BLaER1 (cell line): ENCODE measurements at regions not wholly inside any gene's neighbourhood (a gene's known extent, or its start where the extent isn't known, plus 50 kb on each side); places are given as distances from the start of the nearest gene placed in this dataset.
"Not testable (repeated sequence)": the region's sequence is repeated elsewhere in the genome, so short reads cannot be mapped to it uniquely, and the experiment has no call there.

ENCODE experiments used
- H3K27ac ChIP-seq: shearing (Covaris generic); formaldehyde crosslinking; 2 replicates; pipeline ENCODE4 v1.8.1; 2022
- H3K27me3 ChIP-seq: shearing (Covaris generic); formaldehyde crosslinking; 2 replicates; pipeline ENCODE4 v1.8.1; 2022
- H3K36me3 ChIP-seq: shearing (Covaris generic); formaldehyde crosslinking; 2 replicates; pipeline ENCODE4 v1.8.1; 2022
- H3K4me1 ChIP-seq: shearing (Covaris generic); formaldehyde crosslinking; 2 replicates; pipeline ENCODE4 v1.8.1; 2022
- H3K4me2 ChIP-seq: shearing (Covaris generic); formaldehyde crosslinking; 2 replicates; pipeline ENCODE4 v1.8.1; 2022
- H3K4me3 ChIP-seq: shearing (Covaris generic); formaldehyde crosslinking; 2 replicates; pipeline ENCODE4 v1.8.1; 2022
- H3K9ac ChIP-seq: shearing (Covaris generic); formaldehyde crosslinking; 2 replicates; pipeline ENCODE4 v1.8.1; 2022
- H3K9me3 ChIP-seq: shearing (Covaris generic); formaldehyde crosslinking; 2 replicates; pipeline ENCODE4 v1.8.1; 2022
- H4K20me1 ChIP-seq: shearing (Covaris generic); formaldehyde crosslinking; 2 replicates; pipeline ENCODE4 v1.8.1; 2022
- Cebpa-rat ChIP-seq: shearing (Covaris generic); IDR thresholded peaks from 2 replicates; pipeline ENCODE4 v1.8.1; 2022

- TF ChIP-seq Cebpa-rat, result no peak
- Histone ChIP-seq H3K27me3 (no peaks in the 10 kb centered on the region), H4K20me1 (no peaks in the 10 kb centered on the region), H3K4me1 (no peaks in the 10 kb centered on the region), H3K4me2 (no peak overlapping the region), H3K9me3 (no peaks in the 10 kb centered on the region), H3K9ac (no peak overlapping the region), H3K4me3 (no peak overlapping the region), H3K27ac (no peak overlapping the region), H3K36me3 (no peaks in the 10 kb centered on the region)
Measured at GRCh38 chr7:109895536-109895935, 1195.4 kb upstream of the LRRN3 start.

GRCh38 chr7:109901926-109902325, 1189.0 kb upstream of the LRRN3 start:
- Histone ChIP-seq H3K9me3 (no peaks in the 10 kb centered on the region), H3K9ac (no peak overlapping the region), H3K27ac (no peak overlapping the region), H3K27me3 (no peaks in the 10 kb centered on the region), H3K4me3 (no peak overlapping the region), H3K36me3 (no peaks in the 10 kb centered on the region), H3K4me2 (no peak overlapping the region), H3K4me1 (no peaks in the 10 kb centered on the region), H4K20me1 (no peaks in the 10 kb centered on the region)
- no peak for TF ChIP-seq Cebpa-rat

GRCh38 chr7:109905368-109906065, 1185.4 kb upstream of the LRRN3 start:
- not testable (repeated sequence) for H3K27ac ChIP-seq, H3K4me1 ChIP-seq, H3K9ac ChIP-seq, H3K4me3 ChIP-seq, H4K20me1 ChIP-seq, H3K36me3 ChIP-seq, H3K4me2 ChIP-seq, H3K27me3 ChIP-seq, H3K9me3 ChIP-seq

- no peak overlapping the region for H3K9ac ChIP-seq
- H4K20me1 ChIP-seq, result no peaks in the 10 kb centered on the region
- no peak overlapping the region for H3K4me2 ChIP-seq
- no peaks in the 10 kb centered on the region for H3K4me1 ChIP-seq
- H3K9me3 ChIP-seq, result no peaks in the 10 kb centered on the region
- H3K27ac ChIP-seq, result no peak overlapping the region
- H3K27me3 ChIP-seq, result no peaks in the 10 kb centered on the region
- H3K36me3 ChIP-seq, result no peaks in the 10 kb centered on the region
- no peak overlapping the region for H3K4me3 ChIP-seq
- TF ChIP-seq Cebpa-rat, result no peak
Measured at GRCh38 chr7:109915670-109916069, 1175.3 kb upstream of the LRRN3 start.

GRCh38 chr7:109926738-109927137, 1164.2 kb upstream of the LRRN3 start:
- H3K27me3 ChIP-seq, result no peaks in the 10 kb centered on the region
- H4K20me1 ChIP-seq, result no peaks in the 10 kb centered on the region
- peaks cover 12% of the 10 kb centered on the region for H3K9me3 ChIP-seq
- H3K4me3 ChIP-seq, result no peak overlapping the region
- H3K27ac ChIP-seq, result no peak overlapping the region
- no peaks in the 10 kb centered on the region for H3K4me1 ChIP-seq
- H3K36me3 ChIP-seq, result no peaks in the 10 kb centered on the region
- no peak for TF ChIP-seq Cebpa-rat
- no peak overlapping the region for H3K4me2 ChIP-seq
- no peak overlapping the region for H3K9ac ChIP-seq

GRCh38 chr7:109930049-109930448, 1160.9 kb upstream of the LRRN3 start:
- Histone ChIP-seq H3K27me3 (no peaks in the 10 kb centered on the region), H3K36me3 (no peaks in the 10 kb centered on the region), H3K9me3 (peaks cover under 1% of the 10 kb centered on the region; the same call in 1 of the 2 replicates), H3K9ac (no peak overlapping the region), H4K20me1 (no peaks in the 10 kb centered on the region), H3K4me2 (no peak overlapping the region), H3K27ac (no peak overlapping the region), H3K4me3 (no peak overlapping the region), H3K4me1 (no peaks in the 10 kb centered on the region)
- TF ChIP-seq Cebpa-rat, result no peak

- Histone ChIP-seq H3K27me3 (no peaks in the 10 kb centered on the region), H3K9ac (no peak overlapping the region), H4K20me1 (no peaks in the 10 kb centered on the region), H3K4me1 (0 out of 2 replicates have a peak, but pooled peaks cover 4% of the 10 kb centered on the region), H3K4me2 (no peak overlapping the region), H3K4me3 (no peak overlapping the region), H3K9me3 (0 out of 2 replicates have a peak, but pooled peaks cover 4% of the 10 kb centered on the region), H3K27ac (no peak overlapping the region), H3K36me3 (no peaks in the 10 kb centered on the region)
- no peak for TF ChIP-seq Cebpa-rat
Measured at GRCh38 chr7:109939207-109939606, 1151.7 kb upstream of the LRRN3 start.

- Histone ChIP-seq H3K9ac (no peak overlapping the region), H3K4me1 (no peaks in the 10 kb centered on the region), H3K4me3 (no peak overlapping the region), H3K27me3 (no peaks in the 10 kb centered on the region), H3K9me3 (0 out of 2 replicates have a peak, but pooled peaks cover 4% of the 10 kb centered on the region), H4K20me1 (no peaks in the 10 kb centered on the region), H3K4me2 (no peak overlapping the region), H3K27ac (no peak overlapping the region), H3K36me3 (no peaks in the 10 kb centered on the region)
- TF ChIP-seq Cebpa-rat, result no peak
Measured at GRCh38 chr7:109945820-109946518, 1145.0 kb upstream of the LRRN3 start.

- TF ChIP-seq Cebpa-rat, result no peak
- no peaks in the 10 kb centered on the region for H3K4me1 ChIP-seq
- no peak overlapping the region for H3K9ac ChIP-seq
Measured at GRCh38 chr7:109950256-109950655, 1140.7 kb upstream of the LRRN3 start.

GRCh38 chr7:109950821-109951564, 1139.9 kb upstream of the LRRN3 start:
- no peak for TF ChIP-seq Cebpa-rat
- Histone ChIP-seq H3K4me2 (no peak overlapping the region), H3K27ac (no peak overlapping the region), H4K20me1 (no peaks in the 10 kb centered on the region), H3K27me3 (no peaks in the 10 kb centered on the region), H3K4me3 (no peak overlapping the region), H3K4me1 (no peaks in the 10 kb centered on the region), H3K36me3 (no peaks in the 10 kb centered on the region), H3K9me3 (no peaks in the 10 kb centered on the region), H3K9ac (no peak overlapping the region)

More at GRCh38 chr7:109950256-109950655, 1140.7 kb upstream of the LRRN3 start:
- H3K27me3 ChIP-seq, result no peaks in the 10 kb centered on the region
- H3K9me3 ChIP-seq, result no peaks in the 10 kb centered on the region
- H3K36me3 ChIP-seq, result no peaks in the 10 kb centered on the region
- no peaks in the 10 kb centered on the region for H4K20me1 ChIP-seq
- no peak overlapping the region for H3K4me2 ChIP-seq
- H3K27ac ChIP-seq, result no peak overlapping the region
- no peak overlapping the region for H3K4me3 ChIP-seq
